Astrocyte (in vitro differentiated cells and primary cell): ENCODE measurements at regions not wholly inside any gene's neighbourhood (a gene's known extent, or its start where the extent isn't known, plus 50 kb on each side); places are given as distances from the start of the nearest gene placed in this dataset.

ENCODE experiments used
- DNase-seq: peaks from one replicate; pipeline ENCODE4 v3.0.0-alpha.2; 2010; ENCODE audit warnings: low read depth
- FAIRE-seq: peaks from 2 replicates; lab custom pipeline; 2011; peaks lifted over from hg19 to GRCh38; lab: Jason Lieb, UNC
- H2AFZ ChIP-seq: 2 replicates; pipeline ENCODE4 v1.6.0; 2012; ENCODE audit warnings: low read depth, low read length, inconsistent platforms
- H3K27ac ChIP-seq: 2 replicates; pipeline ENCODE4 v1.5.1; 2011; ENCODE audit warnings: low read depth, low read length, inconsistent platforms
- H3K27me3 ChIP-seq: 2 replicates; pipeline ENCODE4 v1.6.0; 2011; ENCODE audit warnings: low read length, inconsistent platforms; ENCODE audit not compliant: insufficient read depth
- H3K36me3 ChIP-seq: 2 replicates; pipeline ENCODE4 v1.5.1; 2011; ENCODE audit warnings: low read length, inconsistent platforms; ENCODE audit not compliant: insufficient read depth
- H3K4me1 ChIP-seq: 2 replicates; pipeline ENCODE4 v1.5.1; 2011; ENCODE audit warnings: low read length, inconsistent platforms; ENCODE audit not compliant: insufficient read depth
- H3K4me2 ChIP-seq: 2 replicates; pipeline ENCODE4 v1.6.0; 2012; ENCODE audit warnings: low read length, inconsistent platforms
- H3K4me3 ChIP-seq: 2 replicates; pipeline ENCODE4 v1.5.1; 2011; ENCODE audit warnings: low read depth, mild to moderate bottlenecking, low read length, inconsistent platforms; ENCODE audit not compliant: insufficient read depth
- H3K79me2 ChIP-seq: 2 replicates; pipeline ENCODE4 v1.6.0; 2012; ENCODE audit warnings: mild to moderate bottlenecking, low read length, inconsistent platforms; ENCODE audit not compliant: insufficient read depth
- H3K9ac ChIP-seq: 2 replicates; pipeline ENCODE4 v1.6.0; 2012; ENCODE audit warnings: mild to moderate bottlenecking, low read length, inconsistent platforms
- H3K9me3 ChIP-seq: 2 replicates; pipeline ENCODE4 v1.5.1; 2012; ENCODE audit warnings: low read depth, mild to moderate bottlenecking, low read length, inconsistent platforms; ENCODE audit not compliant: insufficient read depth
- H4K20me1 ChIP-seq: 2 replicates; pipeline ENCODE4 v1.6.0; 2012; ENCODE audit warnings: low read length, inconsistent platforms; ENCODE audit not compliant: insufficient read depth
- H3K27ac Mint-ChIP-seq: one replicate; pipeline ENCODE4 v1.8.0; 2021; ENCODE audit warnings: mild to moderate bottlenecking, mixed read lengths; ENCODE audit not compliant: unreplicated experiment
- H3K27me3 Mint-ChIP-seq: one replicate; pipeline ENCODE4 v1.8.0; 2021; ENCODE audit warnings: low read depth, mixed read lengths; ENCODE audit not compliant: unreplicated experiment
- H3K36me3 Mint-ChIP-seq: one replicate; pipeline ENCODE4 v1.8.0; 2021; ENCODE audit warnings: low read depth, mixed read lengths; ENCODE audit not compliant: unreplicated experiment
- H3K4me1 Mint-ChIP-seq: one replicate; pipeline ENCODE4 v1.8.0; 2021; ENCODE audit warnings: low read depth, mixed read lengths; ENCODE audit not compliant: unreplicated experiment
- H3K4me3 Mint-ChIP-seq: one replicate; pipeline ENCODE4 v1.8.0; 2021; ENCODE audit warnings: mild to moderate bottlenecking, moderate library complexity, mixed read lengths; ENCODE audit not compliant: unreplicated experiment
- H3K9me3 Mint-ChIP-seq: one replicate; pipeline ENCODE4 v1.8.0; 2021; ENCODE audit warnings: mild to moderate bottlenecking, mixed read lengths; ENCODE audit not compliant: unreplicated experiment
- EZH2 ChIP-seq: IDR thresholded peaks from 2 replicates; pipeline ENCODE4 v1.6.1; 2012; ENCODE audit warnings: mild to moderate bottlenecking, low read length, inconsistent platforms; ENCODE audit not compliant: insufficient read depth
- TF ChIP-seq, protein P1 (sequence below): IDR thresholded peaks from 2 replicates; pipeline ENCODE4 v1.5.1; 2011; ENCODE audit warnings: low read depth, mild to moderate bottlenecking, inconsistent platforms, low read length, moderate library complexity; ENCODE audit not compliant: insufficient read depth

DNA sequence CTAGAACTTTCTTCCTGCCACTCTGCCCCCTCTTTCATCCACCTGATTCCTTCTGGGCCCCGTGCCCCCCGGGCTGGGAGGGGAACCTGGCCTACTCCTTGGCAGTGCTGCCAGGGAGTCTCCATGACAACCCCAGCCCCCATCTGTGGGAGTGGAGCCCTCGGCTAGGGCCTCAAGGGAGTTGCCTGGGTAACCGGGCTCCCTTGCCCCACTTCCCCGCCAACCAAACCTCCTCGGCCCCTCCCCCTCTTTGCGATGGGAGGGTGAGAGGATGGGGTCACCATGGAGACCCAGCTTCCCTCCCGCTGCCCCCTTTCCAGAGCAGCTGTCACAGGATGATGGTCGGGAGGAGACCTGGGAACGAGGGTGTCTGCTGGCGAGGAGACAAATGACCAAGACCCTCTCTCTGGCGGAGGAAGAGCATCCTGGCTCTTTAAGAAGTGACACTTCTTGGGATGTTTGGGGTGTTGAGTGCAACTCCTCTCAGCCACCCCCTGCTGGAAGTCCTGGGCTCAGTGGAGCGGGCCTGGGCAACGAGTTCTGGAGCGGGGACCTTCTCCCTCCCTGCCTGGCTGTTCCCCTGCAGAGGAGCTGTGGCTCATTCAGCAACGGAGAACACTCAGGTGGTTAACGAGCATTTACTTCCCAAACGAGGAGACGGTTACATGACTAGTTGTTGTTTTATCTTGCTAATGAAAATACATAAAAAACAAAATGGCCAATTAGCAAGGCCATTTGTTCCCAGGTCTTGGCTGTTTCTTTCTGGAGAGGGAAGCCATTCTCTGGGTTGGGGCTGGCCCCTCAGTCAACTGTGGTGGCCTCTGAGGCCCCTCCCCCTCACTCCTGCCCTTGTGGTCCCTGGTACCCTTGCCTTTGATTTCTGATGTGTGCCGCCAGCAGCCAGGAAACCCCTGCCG, 82.8 kb downstream of the UBIAD1 start:
- Histone ChIP-seq H2AFZ (no peak overlapping the region), H3K79me2 (no peaks in the 10 kb centered on the region), H3K4me2 (no peak overlapping the region), H3K4me1 (no peaks in the 10 kb centered on the region), H3K36me3 (no peaks in the 10 kb centered on the region), H3K9ac (no peak overlapping the region), H3K27ac (no peak overlapping the region), H3K9me3 (no peaks in the 10 kb centered on the region), H3K4me3 (no peak overlapping the region), H4K20me1 (no peaks in the 10 kb centered on the region), H3K27me3 (peaks cover 13% of the 10 kb centered on the region)
- Mint-ChIP-seq H3K27ac (no peak overlapping the region), H3K36me3 (no peaks in the 10 kb centered on the region), H3K9me3 (peaks cover 26% of the 10 kb centered on the region), H3K27me3 (peaks cover 66% of the 10 kb centered on the region), H3K4me3 (no peak overlapping the region), H3K4me1 (no peaks in the 10 kb centered on the region)
- DNase-seq (no peak), FAIRE-seq (no peak)
- no peak for TF ChIP-seq EZH2
- TF ChIP-seq, protein P1, sequence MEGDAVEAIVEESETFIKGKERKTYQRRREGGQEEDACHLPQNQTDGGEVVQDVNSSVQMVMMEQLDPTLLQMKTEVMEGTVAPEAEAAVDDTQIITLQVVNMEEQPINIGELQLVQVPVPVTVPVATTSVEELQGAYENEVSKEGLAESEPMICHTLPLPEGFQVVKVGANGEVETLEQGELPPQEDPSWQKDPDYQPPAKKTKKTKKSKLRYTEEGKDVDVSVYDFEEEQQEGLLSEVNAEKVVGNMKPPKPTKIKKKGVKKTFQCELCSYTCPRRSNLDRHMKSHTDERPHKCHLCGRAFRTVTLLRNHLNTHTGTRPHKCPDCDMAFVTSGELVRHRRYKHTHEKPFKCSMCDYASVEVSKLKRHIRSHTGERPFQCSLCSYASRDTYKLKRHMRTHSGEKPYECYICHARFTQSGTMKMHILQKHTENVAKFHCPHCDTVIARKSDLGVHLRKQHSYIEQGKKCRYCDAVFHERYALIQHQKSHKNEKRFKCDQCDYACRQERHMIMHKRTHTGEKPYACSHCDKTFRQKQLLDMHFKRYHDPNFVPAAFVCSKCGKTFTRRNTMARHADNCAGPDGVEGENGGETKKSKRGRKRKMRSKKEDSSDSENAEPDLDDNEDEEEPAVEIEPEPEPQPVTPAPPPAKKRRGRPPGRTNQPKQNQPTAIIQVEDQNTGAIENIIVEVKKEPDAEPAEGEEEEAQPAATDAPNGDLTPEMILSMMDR = no peak

DNA sequence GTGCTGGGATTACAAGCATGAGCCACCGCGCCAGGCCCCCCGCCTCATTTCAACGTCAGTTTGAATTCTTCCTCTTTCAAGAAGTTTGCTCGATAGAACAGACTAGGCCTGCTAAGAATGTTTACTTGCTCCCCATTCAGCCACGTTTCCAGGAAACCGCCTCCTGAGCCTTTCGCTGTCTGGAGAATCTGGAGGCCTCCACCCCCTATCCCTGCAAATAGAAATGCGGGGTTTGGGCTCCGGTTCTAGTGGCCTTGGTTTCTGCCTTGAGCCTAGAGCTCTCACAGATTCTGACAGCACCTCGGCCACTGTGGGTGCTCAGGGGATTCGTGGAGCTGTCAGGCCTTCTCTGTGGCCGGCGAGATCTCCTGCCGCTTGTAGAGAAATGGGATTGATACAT, 84.3 kb downstream of the UBIAD1 start:
- Histone ChIP-seq H3K4me3 (no peak overlapping the region), H3K9ac (no peak overlapping the region), H4K20me1 (no peaks in the 10 kb centered on the region), H3K4me1 (no peaks in the 10 kb centered on the region), H3K36me3 (no peaks in the 10 kb centered on the region), H3K9me3 (no peaks in the 10 kb centered on the region), H3K79me2 (no peaks in the 10 kb centered on the region), H3K27ac (no peak overlapping the region), H2AFZ (no peak overlapping the region), H3K27me3 (peaks cover 13% of the 10 kb centered on the region), H3K4me2 (no peak overlapping the region)
- Mint-ChIP-seq H3K4me3 (no peak overlapping the region), H3K4me1 (no peaks in the 10 kb centered on the region), H3K27me3 (peaks cover 72% of the 10 kb centered on the region), H3K9me3 (peaks cover 14% of the 10 kb centered on the region), H3K36me3 (no peaks in the 10 kb centered on the region), H3K27ac (no peak overlapping the region)
- DNase-seq = no peak
- no peak for FAIRE-seq
- TF ChIP-seq EZH2 = no peak

DNA sequence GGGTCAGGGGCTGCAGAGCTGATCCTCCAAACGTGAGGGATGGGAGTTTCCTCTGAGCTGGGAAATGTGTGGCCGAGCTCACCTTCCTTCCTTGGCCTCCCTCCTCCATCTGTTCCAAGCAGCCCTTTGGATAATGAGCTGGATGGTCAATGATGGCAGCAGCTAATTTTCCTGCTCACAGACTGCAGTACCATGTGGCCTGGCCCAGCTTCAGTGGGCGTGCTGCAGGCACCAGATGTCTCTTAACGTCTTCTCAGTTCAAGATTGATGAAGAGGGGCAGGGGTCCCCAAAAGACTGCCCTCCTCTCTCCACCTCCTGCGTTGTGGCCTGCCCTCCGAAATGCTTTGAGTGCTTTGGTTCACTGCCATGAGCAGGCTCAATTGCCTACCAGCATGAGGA, 86.0 kb downstream of the UBIAD1 start:
- Histone ChIP-seq H3K4me2 (no peak overlapping the region), H2AFZ (no peak overlapping the region), H3K9ac (no peak overlapping the region), H3K27me3 (peaks cover 11% of the 10 kb centered on the region), H3K4me1 (no peaks in the 10 kb centered on the region), H4K20me1 (no peaks in the 10 kb centered on the region), H3K27ac (no peak overlapping the region), H3K9me3 (no peaks in the 10 kb centered on the region), H3K79me2 (no peaks in the 10 kb centered on the region), H3K4me3 (no peak overlapping the region), H3K36me3 (no peaks in the 10 kb centered on the region)
- TF ChIP-seq EZH2 = no peak
- TF ChIP-seq, protein P1 = no peak
- H3K27me3 Mint-ChIP-seq = peaks cover 73% of the 10 kb centered on the region
- DNase-seq (no peak), FAIRE-seq (no peak)
- H3K4me1 Mint-ChIP-seq = no peaks in the 10 kb centered on the region
- no peak overlapping the region for H3K4me3 Mint-ChIP-seq
- H3K9me3 Mint-ChIP-seq = peaks cover 9% of the 10 kb centered on the region
- no peaks in the 10 kb centered on the region for H3K36me3 Mint-ChIP-seq
- no peak overlapping the region for H3K27ac Mint-ChIP-seq
